MM.1S (cell line): ENCODE measurements at regions not wholly inside any gene's neighbourhood (a gene's known extent, or its start where the extent isn't known, plus 50 kb on each side); places are given as distances from the start of the nearest gene placed in this dataset.

ENCODE experiments used
- DNase-seq: peaks from one replicate; pipeline ENCODE4 v3.0.0-alpha.2; 2015
- H2AFZ ChIP-seq: fragments of 300-600 bp; sonication (generic); 2 replicates; pipeline ENCODE4 v1.6.0; 2016; ENCODE audit warnings: antibody characterized with exemption, low read length
- H3F3A ChIP-seq: fragments of 300-600 bp; sonication (generic); 2 replicates; pipeline ENCODE4 v1.6.1; 2016; ENCODE audit warnings: mild to moderate bottlenecking, antibody characterized with exemption, low read length, moderate library complexity, mixed read lengths; ENCODE audit not compliant: insufficient read depth
- H3K27ac ChIP-seq: fragments of 300-600 bp; sonication (generic); 2 replicates; pipeline ENCODE4 v1.5.1; 2016; ENCODE audit warnings: mild to moderate bottlenecking, low read length
- H3K27me3 ChIP-seq: fragments of 300-600 bp; sonication (generic); replicated peaks from 2 replicates; pipeline ENCODE4 v1.6.0; 2016; ENCODE audit warnings: low read length; ENCODE audit not compliant: insufficient read depth
- H3K36me3 ChIP-seq: fragments of 300-600 bp; sonication (generic); replicated peaks from 2 replicates; pipeline ENCODE4 v1.6.1; 2016; ENCODE audit warnings: mild to moderate bottlenecking, low read length, mixed read lengths; ENCODE audit not compliant: insufficient read depth
- H3K4me1 ChIP-seq: fragments of 300-600 bp; sonication (generic); 2 replicates; pipeline ENCODE4 v1.6.1; 2016; ENCODE audit warnings: low read length, mixed read lengths
- H3K4me2 ChIP-seq: fragments of 300-600 bp; sonication (generic); 2 replicates; pipeline ENCODE4 v1.6.0; 2016; ENCODE audit warnings: low read depth, low read length
- H3K4me3 ChIP-seq: fragments of 300-600 bp; sonication (generic); 2 replicates; pipeline ENCODE4 v1.5.1; 2016; ENCODE audit warnings: low read length, mixed read lengths
- H3K79me2 ChIP-seq: fragments of 300-600 bp; sonication (generic); 2 replicates; pipeline ENCODE4 v1.6.1; 2016; ENCODE audit warnings: mixed run types, low read length, mixed read lengths
- H3K9ac ChIP-seq: fragments of 300-600 bp; sonication (generic); 2 replicates; pipeline ENCODE4 v1.6.1; 2016; ENCODE audit warnings: low read length, mixed read lengths
- H3K9me2 ChIP-seq: fragments of 300-600 bp; sonication (generic); replicated peaks from 2 replicates; pipeline ENCODE4 v1.6.1; 2016; ENCODE audit warnings: mild to moderate bottlenecking, low read length, mixed read lengths; ENCODE audit not compliant: insufficient read depth
- H3K9me3 ChIP-seq: fragments of 300-600 bp; sonication (generic); replicated peaks from 2 replicates; pipeline ENCODE4 v1.6.1; 2016; ENCODE audit warnings: mild to moderate bottlenecking, low read length, mixed read lengths; ENCODE audit not compliant: insufficient read depth
- H4K20me1 ChIP-seq: fragments of 300-600 bp; sonication (generic); 2 replicates; pipeline ENCODE4 v1.6.1; 2016; ENCODE audit warnings: mild to moderate bottlenecking, low read length, moderate library complexity, mixed read lengths; ENCODE audit not compliant: insufficient read depth
- CTCF ChIP-seq: fragments of 300-600 bp; sonication (generic); IDR thresholded peaks from 2 replicates; pipeline ENCODE4 v1.5.1; 2016; ENCODE audit warnings: antibody characterized with exemption, low read length, mixed read lengths
- EZH2 ChIP-seq: fragments of 300-600 bp; sonication (generic); optimal IDR thresholded peaks from 2 replicates; pipeline ENCODE3; 2017; ENCODE audit warnings: low read depth, mild to moderate bottlenecking, antibody characterized with exemption, low read length, mixed read lengths
- EZH2phosphoT487 ChIP-seq: fragments of 300-600 bp; sonication (generic); IDR thresholded peaks from 2 replicates; pipeline ENCODE4 v1.6.1; 2018; ENCODE audit warnings: antibody characterized with exemption, low read length

- Histone ChIP-seq H3K4me3 (no peak overlapping the region), H3K9me3 (no peaks in the 10 kb centered on the region), H3K79me2 (no peaks in the 10 kb centered on the region), H3K9ac (no peak overlapping the region), H3K4me1 (peaks cover 11% of the 10 kb centered on the region), H2AFZ (no peak overlapping the region), H3K27ac (no peak overlapping the region), H3K36me3 (no peaks in the 10 kb centered on the region), H4K20me1 (no peaks in the 10 kb centered on the region), H3F3A (no peaks in the 10 kb centered on the region), H3K9me2 (no peaks in the 10 kb centered on the region), H3K4me2 (no peak overlapping the region), H3K27me3 (no peaks in the 10 kb centered on the region)
- no peak for DNase-seq
- no peak for TF ChIP-seq CTCF
These were observed 107.4 kb upstream of the HES1 start for GRCh38 chr3:194028434-194029004.

- H3K9me3 ChIP-seq = no peaks in the 10 kb centered on the region
- no peak overlapping the region for H3K9ac ChIP-seq
- no peaks in the 10 kb centered on the region for H3K9me2 ChIP-seq
- no peak for TF ChIP-seq EZH2phosphoT487
- no peak for TF ChIP-seq EZH2
- TF ChIP-seq CTCF = no peak
- H3K79me2 ChIP-seq = no peaks in the 10 kb centered on the region
- H3K4me2 ChIP-seq = no peak overlapping the region
- no peak overlapping the region for H3K4me3 ChIP-seq
- H3K27me3 ChIP-seq = no peaks in the 10 kb centered on the region
- peaks cover 11% of the 10 kb centered on the region for H3K4me1 ChIP-seq
- H3K27ac ChIP-seq = peak overlapping the region; percentile 4; the same call in 1 of the 2 replicates
- no peak overlapping the region for H2AFZ ChIP-seq
- H3F3A ChIP-seq = no peaks in the 10 kb centered on the region
- peak; percentile 50 for DNase-seq
- no peaks in the 10 kb centered on the region for H3K36me3 ChIP-seq
- no peaks in the 10 kb centered on the region for H4K20me1 ChIP-seq
These were observed 106.1 kb upstream of the HES1 start for GRCh38 chr3:194029846-194030245.

GRCh38 chr3:194030372-194030771 is 105.6 kb upstream of the HES1 start:
- Histone ChIP-seq H2AFZ (no peak overlapping the region), H3K4me1 (peaks cover 11% of the 10 kb centered on the region), H3K9me3 (no peaks in the 10 kb centered on the region), H3K79me2 (no peaks in the 10 kb centered on the region), H3K36me3 (no peaks in the 10 kb centered on the region), H3K9ac (no peak overlapping the region), H3K27ac (peak overlapping the region; percentile 4; the same call in 1 of the 2 replicates), H3K9me2 (no peaks in the 10 kb centered on the region), H4K20me1 (no peaks in the 10 kb centered on the region), H3K4me2 (no peak overlapping the region), H3K27me3 (no peaks in the 10 kb centered on the region), H3K4me3 (no peak overlapping the region), H3F3A (no peaks in the 10 kb centered on the region)
- peak; percentile 75 for DNase-seq
- TF ChIP-seq CTCF (no peak), EZH2phosphoT487 (no peak), EZH2 (no peak)
